Activated CD8-positive, alpha-beta T cell treated with anti-CD3 and anti-CD28 coated beads for 36 hours (primary cell): ENCODE measurements at regions not wholly inside any gene's neighbourhood (a gene's known extent, or its start where the extent isn't known, plus 50 kb on each side); places are given as distances from the start of the nearest gene placed in this dataset.

ENCODE experiments used
- ATAC-seq: fragments of 200-7000 bp; cut with Tn5 transposase; one replicate; pipeline ENCODE4 v1.10.0; 2021; ENCODE audit warnings: mild to moderate bottlenecking, moderate library complexity
- CTCF ChIA-PET: fragments of 350-600 bp; sonication (Branson Sonifier 250); formaldehyde crosslinking; loops from one replicate; lab custom pipeline; 2021; ENCODE audit warnings: antibody characterized with exemption; lab: Charles Lee
- POLR2A ChIA-PET: fragments of 350-600 bp; sonication (Branson Sonifier 250); formaldehyde crosslinking; loops from one replicate; lab custom pipeline; 2021; ENCODE audit warnings: antibody characterized with exemption; lab: Charles Lee
- DNase-seq: peaks from one replicate; pipeline ENCODE4 v3.0.0-alpha.2; 2020
- H3K27ac Mint-ChIP-seq: one replicate; pipeline ENCODE4 v1.8.0; 2021; ENCODE audit warnings: mild to moderate bottlenecking, mixed read lengths
- H3K27me3 Mint-ChIP-seq: one replicate; pipeline ENCODE4 v1.8.0; 2021; ENCODE audit warnings: mixed read lengths
- H3K36me3 Mint-ChIP-seq: one replicate; pipeline ENCODE4 v1.8.0; 2021; ENCODE audit warnings: low read depth, mixed read lengths
- H3K4me1 Mint-ChIP-seq: one replicate; pipeline ENCODE4 v1.8.0; 2021; ENCODE audit warnings: low read depth, mixed read lengths
- H3K4me3 Mint-ChIP-seq: one replicate; pipeline ENCODE4 v1.8.0; 2021; ENCODE audit warnings: mild to moderate bottlenecking, moderate library complexity, mixed read lengths
- H3K9me3 Mint-ChIP-seq: one replicate; pipeline ENCODE4 v1.8.0; 2021; ENCODE audit warnings: mixed read lengths
- intact Hi-C: fragments of 100-400 bp; cut with micrococcal nuclease; formaldehyde crosslinking; loops from one replicate; pipeline ENCODE4 v1.10.0; 2022
- TF ChIP-seq, protein P1 (sequence below): fragments of 200-600 bp; IDR thresholded peaks from one replicate; pipeline ENCODE4 v1.8.0; 2022; ENCODE audit warnings: antibody characterized with exemption, mild to moderate bottlenecking

DNA sequence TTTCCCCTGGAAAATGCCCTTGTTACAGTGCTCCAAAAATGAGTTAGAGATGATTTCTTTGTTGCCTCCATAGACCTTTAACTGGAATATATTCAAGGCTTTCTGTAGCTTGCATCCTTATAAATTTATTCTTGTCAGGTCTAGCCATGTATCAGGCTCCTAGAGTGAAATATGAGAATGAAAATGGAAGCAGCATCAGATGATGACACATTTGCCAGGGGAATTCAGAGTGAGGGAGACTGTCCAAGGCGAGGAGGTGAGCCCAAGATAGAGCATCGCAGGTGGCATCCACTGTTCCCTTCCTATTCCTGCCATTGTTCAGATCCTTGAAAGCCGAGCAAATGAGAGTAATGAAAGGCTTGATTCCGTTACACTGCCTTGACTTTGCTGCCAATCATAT, 386.8 kb downstream of the SAMD5 start:
- Mint-ChIP-seq H3K9me3 (no peaks in the 10 kb centered on the region), H3K4me3 (no peak overlapping the region), H3K4me1 (no peaks in the 10 kb centered on the region), H3K36me3 (no peaks in the 10 kb centered on the region), H3K27me3 (no peaks in the 10 kb centered on the region), H3K27ac (no peak overlapping the region)
- DNase-seq: no peak
- ATAC-seq: no peak
- TF ChIP-seq, protein P1, sequence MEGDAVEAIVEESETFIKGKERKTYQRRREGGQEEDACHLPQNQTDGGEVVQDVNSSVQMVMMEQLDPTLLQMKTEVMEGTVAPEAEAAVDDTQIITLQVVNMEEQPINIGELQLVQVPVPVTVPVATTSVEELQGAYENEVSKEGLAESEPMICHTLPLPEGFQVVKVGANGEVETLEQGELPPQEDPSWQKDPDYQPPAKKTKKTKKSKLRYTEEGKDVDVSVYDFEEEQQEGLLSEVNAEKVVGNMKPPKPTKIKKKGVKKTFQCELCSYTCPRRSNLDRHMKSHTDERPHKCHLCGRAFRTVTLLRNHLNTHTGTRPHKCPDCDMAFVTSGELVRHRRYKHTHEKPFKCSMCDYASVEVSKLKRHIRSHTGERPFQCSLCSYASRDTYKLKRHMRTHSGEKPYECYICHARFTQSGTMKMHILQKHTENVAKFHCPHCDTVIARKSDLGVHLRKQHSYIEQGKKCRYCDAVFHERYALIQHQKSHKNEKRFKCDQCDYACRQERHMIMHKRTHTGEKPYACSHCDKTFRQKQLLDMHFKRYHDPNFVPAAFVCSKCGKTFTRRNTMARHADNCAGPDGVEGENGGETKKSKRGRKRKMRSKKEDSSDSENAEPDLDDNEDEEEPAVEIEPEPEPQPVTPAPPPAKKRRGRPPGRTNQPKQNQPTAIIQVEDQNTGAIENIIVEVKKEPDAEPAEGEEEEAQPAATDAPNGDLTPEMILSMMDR: no peak
- POLR2A ChIA-PET: no interaction called here
- CTCF ChIA-PET: no interaction called here
- intact Hi-C loops: no loop called here

DNA sequence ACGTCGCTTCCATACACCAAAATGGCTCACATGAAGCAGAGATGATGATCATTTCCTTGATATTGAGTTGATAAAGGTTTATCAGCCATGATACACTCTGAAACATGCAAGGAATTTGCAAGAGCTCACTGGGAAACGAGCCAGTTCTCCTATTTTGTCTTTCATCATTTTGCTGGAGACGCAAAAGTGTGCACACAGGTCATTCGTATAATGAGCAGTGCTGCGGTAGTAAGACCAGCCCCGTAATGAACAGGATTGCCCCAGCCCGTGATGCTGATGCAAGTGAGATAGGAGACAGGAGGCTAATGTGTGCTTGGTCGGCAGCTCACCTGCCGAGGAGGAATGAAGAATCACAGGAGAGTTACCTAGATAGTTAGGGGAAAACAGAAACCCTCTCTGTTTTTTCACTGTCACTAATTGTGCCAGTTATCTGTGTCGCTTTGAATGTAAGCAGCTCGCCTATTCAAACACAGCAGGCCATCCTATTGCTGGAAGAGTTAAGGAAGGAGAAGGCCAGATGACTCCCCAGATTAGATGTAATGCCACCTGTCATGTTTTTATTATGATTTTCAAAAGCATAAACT, 391.8 kb downstream of the SAMD5 start:
- H3K4me1 Mint-ChIP-seq: no peaks in the 10 kb centered on the region
- TF ChIP-seq, protein P1: no peak
- no peaks in the 10 kb centered on the region for H3K9me3 Mint-ChIP-seq
- no peaks in the 10 kb centered on the region for H3K36me3 Mint-ChIP-seq
- POLR2A ChIA-PET: no interaction called here
- H3K27ac Mint-ChIP-seq: no peak overlapping the region
- CTCF ChIA-PET: no interaction called here
- intact Hi-C loops: no loop called here
- no peak overlapping the region for H3K4me3 Mint-ChIP-seq
- H3K27me3 Mint-ChIP-seq: no peaks in the 10 kb centered on the region
- no peak for ATAC-seq
- no peak for DNase-seq

DNA sequence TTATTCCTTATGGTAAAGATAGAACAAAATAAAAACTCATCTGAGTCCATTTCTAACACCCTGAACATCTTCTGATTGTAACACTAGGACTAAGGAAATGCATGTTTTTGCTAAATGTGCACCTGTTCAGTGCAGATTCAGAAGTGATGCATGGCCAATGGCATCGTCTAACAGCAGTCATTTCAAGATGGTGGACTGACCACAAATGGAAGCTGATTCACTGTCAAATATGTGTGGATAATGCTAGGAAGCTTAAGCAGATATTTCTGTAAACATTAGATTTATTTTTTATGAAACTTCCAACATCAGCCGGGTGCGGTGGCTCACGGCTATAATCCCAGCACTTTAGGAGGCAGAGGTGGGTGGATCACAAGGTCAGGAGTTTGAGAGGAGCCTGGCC, 394.8 kb downstream of the SAMD5 start:
- no peak for ATAC-seq
- no peak for DNase-seq
- Mint-ChIP-seq H3K27me3 (no peaks in the 10 kb centered on the region), H3K36me3 (no peaks in the 10 kb centered on the region), H3K27ac (no peak overlapping the region), H3K9me3 (no peaks in the 10 kb centered on the region), H3K4me1 (no peaks in the 10 kb centered on the region), H3K4me3 (no peak overlapping the region)
- TF ChIP-seq, protein P1: no peak
- ChIA-PET POLR2A (no interaction called here), CTCF (no interaction called here)
- intact Hi-C loops: no loop called here

DNA sequence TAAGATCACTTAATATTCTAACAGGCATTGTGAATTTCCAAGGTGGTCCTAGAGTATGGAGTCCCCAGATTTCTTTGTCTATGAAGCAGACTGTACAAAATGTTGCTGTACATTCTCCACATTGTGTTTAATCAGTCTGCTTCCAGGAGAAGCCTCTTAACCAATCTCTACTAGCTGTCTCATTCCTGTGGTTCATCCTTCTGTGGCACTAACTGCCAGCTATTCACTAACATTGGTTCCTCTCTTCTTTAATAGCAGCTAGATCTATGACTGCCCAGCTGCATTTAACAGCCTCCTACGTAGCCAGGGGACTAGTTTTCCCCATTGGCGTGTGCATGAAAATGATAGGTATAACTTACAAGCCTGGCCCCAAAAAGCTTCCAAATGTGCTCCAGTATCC, 395.4 kb downstream of the SAMD5 start:
- H3K27me3 Mint-ChIP-seq: no peaks in the 10 kb centered on the region
- no peak overlapping the region for H3K27ac Mint-ChIP-seq
- TF ChIP-seq, protein P1: no peak
- no peak for ATAC-seq
- CTCF ChIA-PET: no interaction called here
- intact Hi-C loops: no loop called here
- H3K4me1 Mint-ChIP-seq: no peaks in the 10 kb centered on the region
- POLR2A ChIA-PET: interaction anchor here (0.6 kb wide), 1 partner anchor 57 kb away, joined by 3 read pairs; no protein-coding TSS in a partner anchor
- H3K4me3 Mint-ChIP-seq: no peak overlapping the region
- no peaks in the 10 kb centered on the region for H3K36me3 Mint-ChIP-seq
- no peak for DNase-seq
- H3K9me3 Mint-ChIP-seq: no peaks in the 10 kb centered on the region

DNA sequence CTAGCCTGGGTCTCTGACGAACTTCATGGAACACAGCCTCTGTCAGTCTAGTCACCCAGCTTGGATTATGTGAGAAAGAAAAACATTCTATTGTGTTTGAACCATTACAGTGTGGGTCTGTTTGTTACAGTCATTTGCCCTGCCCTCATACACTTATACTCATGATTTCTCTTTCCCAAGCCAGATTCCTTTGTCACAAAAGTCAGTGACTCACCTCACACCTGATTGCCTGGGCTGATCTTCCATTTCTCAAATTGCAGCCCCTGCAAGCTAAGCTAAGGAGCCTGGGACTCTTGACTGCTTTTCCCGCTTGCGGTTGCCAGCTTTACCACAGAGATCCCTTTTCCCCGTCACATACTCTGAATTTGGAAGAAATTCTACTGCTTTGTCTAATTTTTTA, 395.9 kb downstream of the SAMD5 start:
- DNase-seq (no peak), ATAC-seq (no peak)
- ChIA-PET POLR2A (interaction anchor here (0.6 kb wide), 1 partner anchor 58 kb away, joined by 3 read pairs; no protein-coding TSS in a partner anchor), CTCF (no interaction called here)
- TF ChIP-seq, protein P1: no peak
- H3K4me3 Mint-ChIP-seq: no peak overlapping the region
- H3K27me3 Mint-ChIP-seq: no peaks in the 10 kb centered on the region
- no peaks in the 10 kb centered on the region for H3K9me3 Mint-ChIP-seq
- H3K36me3 Mint-ChIP-seq: no peaks in the 10 kb centered on the region
- intact Hi-C loops: no loop called here
- H3K27ac Mint-ChIP-seq: no peak overlapping the region
- no peaks in the 10 kb centered on the region for H3K4me1 Mint-ChIP-seq
